LNCaP clone FGC (cell line): ENCODE measurements at regions not wholly inside any gene's neighbourhood (a gene's known extent, or its start where the extent isn't known, plus 50 kb on each side); places are given as distances from the start of the nearest gene placed in this dataset.

ENCODE experiments used
- DNase-seq: peaks from one replicate; pipeline ENCODE4 v3.0.0-alpha.2; 2011; ENCODE audit warnings: low read depth
- H3K4me3 ChIP-seq: 2 replicates; pipeline ENCODE4 v1.5.1; 2011; ENCODE audit warnings: mild to moderate bottlenecking, low read depth, low read length, control low read depth
- TF ChIP-seq, protein P1 (sequence below): IDR thresholded peaks from 2 replicates; pipeline ENCODE4 v1.5.1; 2012; ENCODE audit warnings: mild to moderate bottlenecking; ENCODE audit not compliant: control insufficient read depth, insufficient read depth; ENCODE audit errors: extremely low read depth

DNA sequence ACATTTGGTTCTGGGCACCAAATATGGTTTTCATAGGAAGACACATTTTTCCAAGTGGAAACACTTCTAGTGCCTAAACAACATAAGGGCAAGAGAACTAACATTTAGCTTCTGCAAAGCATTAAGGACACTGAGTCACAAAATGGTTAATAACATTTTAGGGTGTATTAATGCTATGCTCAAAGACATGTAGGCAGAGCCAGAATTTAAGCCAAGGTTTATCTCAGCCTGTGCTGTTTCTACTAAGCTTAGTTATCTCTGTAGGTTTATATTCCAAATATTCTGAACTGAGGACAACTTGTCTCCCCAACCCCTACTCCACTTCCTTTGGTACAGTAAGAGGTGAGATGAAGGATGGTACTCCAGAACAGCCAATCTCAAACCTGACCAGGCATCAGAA, 54.1 kb upstream of the AKAP13 start:
- TF ChIP-seq, protein P1, sequence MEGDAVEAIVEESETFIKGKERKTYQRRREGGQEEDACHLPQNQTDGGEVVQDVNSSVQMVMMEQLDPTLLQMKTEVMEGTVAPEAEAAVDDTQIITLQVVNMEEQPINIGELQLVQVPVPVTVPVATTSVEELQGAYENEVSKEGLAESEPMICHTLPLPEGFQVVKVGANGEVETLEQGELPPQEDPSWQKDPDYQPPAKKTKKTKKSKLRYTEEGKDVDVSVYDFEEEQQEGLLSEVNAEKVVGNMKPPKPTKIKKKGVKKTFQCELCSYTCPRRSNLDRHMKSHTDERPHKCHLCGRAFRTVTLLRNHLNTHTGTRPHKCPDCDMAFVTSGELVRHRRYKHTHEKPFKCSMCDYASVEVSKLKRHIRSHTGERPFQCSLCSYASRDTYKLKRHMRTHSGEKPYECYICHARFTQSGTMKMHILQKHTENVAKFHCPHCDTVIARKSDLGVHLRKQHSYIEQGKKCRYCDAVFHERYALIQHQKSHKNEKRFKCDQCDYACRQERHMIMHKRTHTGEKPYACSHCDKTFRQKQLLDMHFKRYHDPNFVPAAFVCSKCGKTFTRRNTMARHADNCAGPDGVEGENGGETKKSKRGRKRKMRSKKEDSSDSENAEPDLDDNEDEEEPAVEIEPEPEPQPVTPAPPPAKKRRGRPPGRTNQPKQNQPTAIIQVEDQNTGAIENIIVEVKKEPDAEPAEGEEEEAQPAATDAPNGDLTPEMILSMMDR = no peak
- no peak for DNase-seq
- no peak overlapping the region for H3K4me3 ChIP-seq

DNA sequence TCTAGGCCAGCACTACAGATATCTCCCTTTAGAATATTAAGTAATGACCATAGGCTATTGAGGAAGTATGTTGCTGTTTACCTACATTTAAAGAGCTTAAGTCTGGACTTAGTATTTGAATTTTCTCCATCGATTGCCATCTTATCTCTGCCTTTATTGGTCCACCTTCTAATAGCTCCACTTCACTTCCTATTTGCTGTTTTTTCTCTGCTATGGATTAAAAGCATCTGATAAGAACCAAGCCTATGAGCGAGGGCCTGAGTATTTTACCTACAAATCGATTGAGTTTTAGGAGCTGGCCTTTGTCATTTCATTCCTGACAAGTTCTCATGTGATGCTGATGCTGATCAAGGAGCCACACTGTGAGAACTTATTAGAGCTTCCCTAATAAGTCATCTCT, 52.6 kb upstream of the AKAP13 start:
- no peak overlapping the region for H3K4me3 ChIP-seq
- DNase-seq = no peak
- TF ChIP-seq, protein P1 = no peak

DNA sequence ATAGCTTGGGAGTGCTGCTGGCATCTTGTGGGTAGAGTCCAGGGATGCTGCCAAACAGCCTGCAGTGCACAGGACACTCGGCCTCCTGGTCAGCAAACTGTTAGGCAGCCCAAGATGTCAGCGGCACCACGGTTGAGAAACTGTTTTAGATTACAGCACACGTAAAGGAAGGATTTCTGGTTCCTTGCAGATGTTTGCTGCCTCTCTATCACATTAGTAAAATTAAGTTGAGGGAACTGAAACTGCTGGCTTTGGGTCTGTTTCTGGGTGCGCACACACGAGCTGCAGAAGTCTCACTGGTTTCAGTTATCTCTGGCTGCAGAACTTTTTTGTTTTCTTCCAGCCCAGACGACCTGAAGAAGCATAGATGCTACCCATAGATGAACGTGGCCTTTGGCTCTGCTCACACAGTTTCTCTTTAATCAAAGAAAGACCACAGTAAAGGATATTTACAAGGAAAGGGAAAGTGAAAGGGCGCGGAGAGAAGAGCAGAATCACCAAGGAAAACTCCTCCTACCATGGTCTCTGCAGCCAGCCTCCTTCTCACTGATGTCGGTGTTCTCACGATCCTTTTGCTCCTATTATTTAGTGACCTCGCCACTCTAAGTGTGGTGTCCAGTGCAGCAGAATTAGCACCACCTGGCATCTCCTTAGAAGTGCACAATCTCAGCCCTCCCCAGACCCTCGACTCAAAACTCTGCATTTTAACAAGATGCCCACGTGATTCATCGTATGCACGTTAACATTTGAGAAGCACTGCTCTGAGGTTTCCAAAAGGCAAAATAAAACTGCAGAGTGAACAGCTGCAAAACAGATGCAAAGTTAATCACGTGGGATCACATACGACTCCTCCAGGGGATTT, 50.6 kb upstream of the AKAP13 start:
- TF ChIP-seq, protein P1 = no peak
- H3K4me3 ChIP-seq = no peak overlapping the region
- DNase-seq = no peak
